ENCODE measurements at regions not wholly inside any gene's neighbourhood (a gene's known extent, or its start where the extent isn't known, plus 50 kb on each side); places are given as distances from the start of the nearest gene placed in this dataset.
A peak's percentile ranks its signal among the peaks of the same experiment; 100 is the strongest.

GRCh38 chr15:62644889-62645742 is 397.4 kb upstream of the TPM1 start:
- Histone ChIP-seq H3K27ac (no peak overlapping the region), H3K4me3 (no peak overlapping the region), H3K27me3 (no peaks in the 10 kb centered on the region), H3K9me3 (no peaks in the 10 kb centered on the region), H3K36me3 (replicated peaks in 1 of 2; ENCODE audit: insufficient read depth in 1 of 2, low read depth in 2 of 2) (no peaks in the 10 kb centered on the region), H3K4me1 (no peaks in the 10 kb centered on the region)
- intact Hi-C loops (cut with DNase I) = no loop called here
- no peak for DNase-seq
- ATAC-seq = no peak
- 88 to 92% methylated on average over 15 of the region's 15 CpGs for WGBS, 2 donors
- TF ChIP-seq POLR2A (IDR thresholded peaks at IDR 0.05) (no peak), CTCF (IDR thresholded peaks at IDR 0.05) (no peak)

- Histone ChIP-seq H3K36me3 (replicated peaks in 1 of 2; ENCODE audit: insufficient read depth in 1 of 2, low read depth in 2 of 2) (no peaks in the 10 kb centered on the region), H3K4me3 (no peak overlapping the region), H3K4me1 (no peaks in the 10 kb centered on the region), H3K9me3 (no peaks in the 10 kb centered on the region), H3K27ac (no peak overlapping the region), H3K27me3 (no peaks in the 10 kb centered on the region)
- intact Hi-C loops (cut with DNase I) = no loop called here
- WGBS, 2 donors = 89% methylated on average over 12 of the region's 12 CpGs
- no peak for ATAC-seq
- DNase-seq = peak in 2 of 4 donors; percentile 41 to 47
- TF ChIP-seq POLR2A (IDR thresholded peaks at IDR 0.05) (no peak), CTCF (IDR thresholded peaks at IDR 0.05) (no peak)
Measured at GRCh38 chr15:62647202-62647842, 395.2 kb upstream of the TPM1 start.

GRCh38 chr15:62647843-62648505 is 394.6 kb upstream of the TPM1 start:
- ATAC-seq (no peak), DNase-seq (no peak)
- WGBS, 2 donors = 75 to 88% methylated on average over 7 of the region's 7 CpGs
- Histone ChIP-seq H3K4me1 (no peaks in the 10 kb centered on the region), H3K4me3 (no peak overlapping the region), H3K27ac (no peak overlapping the region), H3K36me3 (replicated peaks in 1 of 2; ENCODE audit: insufficient read depth in 1 of 2, low read depth in 2 of 2) (no peaks in the 10 kb centered on the region), H3K27me3 (no peaks in the 10 kb centered on the region), H3K9me3 (no peaks in the 10 kb centered on the region)
- TF ChIP-seq POLR2A (IDR thresholded peaks at IDR 0.05) (no peak), CTCF (IDR thresholded peaks at IDR 0.05) (no peak)
- intact Hi-C loops (cut with DNase I) = no loop called here

- no peaks in the 10 kb centered on the region for H3K36me3 ChIP-seq (replicated peaks in 1 of 2; ENCODE audit: insufficient read depth in 1 of 2, low read depth in 2 of 2)
- WGBS, 2 donors = 79% methylated on average over 6 of the region's 6 CpGs
- H3K27ac ChIP-seq = peak overlapping the region in 1 of 4 donors; percentile 21
- no peaks in the 10 kb centered on the region for H3K9me3 ChIP-seq
- peak in 2 of 4 donors; percentile 21 to 41 for DNase-seq
- H3K4me1 ChIP-seq = no peaks in the 10 kb centered on the region
- no peak for ATAC-seq
- no peaks in the 10 kb centered on the region for H3K27me3 ChIP-seq
- intact Hi-C loops (cut with DNase I) = no loop called here
- peak in 5 of 7 experiments; percentile 20 to 49 (median 38) for TF ChIP-seq CTCF (IDR thresholded peaks at IDR 0.05)
- no peak for TF ChIP-seq POLR2A (IDR thresholded peaks at IDR 0.05)
- no peak overlapping the region for H3K4me3 ChIP-seq
Measured at GRCh38 chr15:62648954-62649353, 393.6 kb upstream of the TPM1 start.

Measured in body of pancreas (tissue), 4 donors.